ENCODE measurements at regions not wholly inside any gene's neighbourhood (a gene's known extent, or its start where the extent isn't known, plus 50 kb on each side); places are given as distances from the start of the nearest gene placed in this dataset.

GRCh38 chr2:120520454-120520853, 174.5 kb downstream of the INHBB start:
- H3K4me3 Mint-ChIP-seq = no peak overlapping the region
- no peak overlapping the region for H3K27ac Mint-ChIP-seq
- peaks cover 12% of the 10 kb centered on the region for H3K4me1 Mint-ChIP-seq
- no peak for TF ChIP-seq CTCF (IDR thresholded peaks at IDR 0.05)
- H3K27me3 Mint-ChIP-seq (ENCODE audit: low read depth, poor library complexity) = peaks cover 85% of the 10 kb centered on the region
- H3K9me3 Mint-ChIP-seq = no peaks in the 10 kb centered on the region
- no peak for DNase-seq
- no peaks in the 10 kb centered on the region for H3K36me3 Mint-ChIP-seq (ENCODE audit: low read depth)

GRCh38 chr2:120520929-120521912, 175.3 kb downstream of the INHBB start:
- peak; percentile 78 for TF ChIP-seq CTCF (IDR thresholded peaks at IDR 0.05)
- no peaks in the 10 kb centered on the region for H3K36me3 Mint-ChIP-seq (ENCODE audit: low read depth)
- peaks cover 18% of the 10 kb centered on the region for H3K4me1 Mint-ChIP-seq
- H3K9me3 Mint-ChIP-seq = no peaks in the 10 kb centered on the region
- no peak overlapping the region for H3K4me3 Mint-ChIP-seq
- no peak overlapping the region for H3K27ac Mint-ChIP-seq
- peaks cover 84% of the 10 kb centered on the region for H3K27me3 Mint-ChIP-seq (ENCODE audit: low read depth, poor library complexity)
- peak; percentile 54 for DNase-seq

- Mint-ChIP-seq H3K27ac (no peak overlapping the region), H3K36me3 (ENCODE audit: low read depth) (no peaks in the 10 kb centered on the region), H3K4me3 (no peak overlapping the region), H3K27me3 (ENCODE audit: low read depth, poor library complexity) (peaks cover 79% of the 10 kb centered on the region), H3K4me1 (peaks cover 20% of the 10 kb centered on the region), H3K9me3 (no peaks in the 10 kb centered on the region)
- TF ChIP-seq CTCF (IDR thresholded peaks at IDR 0.05) = no peak
- no peak for DNase-seq
Measured at GRCh38 chr2:120522151-120522751, 176.3 kb downstream of the INHBB start.

GRCh38 chr2:120523766-120524165, 177.8 kb downstream of the INHBB start:
- Mint-ChIP-seq H3K9me3 (no peaks in the 10 kb centered on the region), H3K4me3 (no peak overlapping the region), H3K27ac (no peak overlapping the region), H3K36me3 (ENCODE audit: low read depth) (no peaks in the 10 kb centered on the region), H3K27me3 (ENCODE audit: low read depth, poor library complexity) (peaks cover 82% of the 10 kb centered on the region), H3K4me1 (peaks cover 21% of the 10 kb centered on the region)
- DNase-seq = no peak
- TF ChIP-seq CTCF (IDR thresholded peaks at IDR 0.05) = no peak

GRCh38 chr2:120524174-120524573, 178.2 kb downstream of the INHBB start:
- Mint-ChIP-seq H3K27ac (no peak overlapping the region), H3K36me3 (ENCODE audit: low read depth) (no peaks in the 10 kb centered on the region), H3K4me3 (no peak overlapping the region), H3K27me3 (ENCODE audit: low read depth, poor library complexity) (peaks cover 82% of the 10 kb centered on the region), H3K4me1 (peaks cover 21% of the 10 kb centered on the region), H3K9me3 (no peaks in the 10 kb centered on the region)
- DNase-seq = no peak
- no peak for TF ChIP-seq CTCF (IDR thresholded peaks at IDR 0.05)
